ENCODE measurements at regions not wholly inside any gene's neighbourhood (a gene's known extent, or its start where the extent isn't known, plus 50 kb on each side); places are given as distances from the start of the nearest gene placed in this dataset.
A peak's percentile ranks its signal among the peaks of the same experiment; 100 is the strongest.
"Not testable (repeated sequence)": the region's sequence is repeated elsewhere in the genome, so short reads cannot be mapped to it uniquely, and the experiment has no call there.

DNA sequence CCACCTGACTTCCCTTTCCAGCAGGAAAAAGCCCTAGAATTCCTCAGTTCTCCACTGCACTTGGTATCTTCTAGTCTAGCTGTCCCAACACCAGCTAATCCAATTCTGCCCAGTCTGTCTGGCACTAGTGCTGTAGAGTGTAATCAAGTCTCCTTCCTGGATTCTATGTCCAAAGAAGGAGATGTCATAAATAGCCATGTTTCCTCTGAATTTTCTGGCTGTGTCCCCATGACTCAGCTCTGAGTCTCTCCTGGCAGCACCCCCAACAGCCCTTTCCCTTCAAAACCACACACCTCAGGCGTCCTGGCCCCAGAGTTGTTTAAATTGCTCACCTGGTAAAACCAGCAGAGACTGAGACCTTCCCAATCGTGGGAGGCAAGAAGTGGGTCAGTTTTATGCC lies 197.2 kb downstream of the GRXCR1 start:
- DNase-seq = no peak

DNA sequence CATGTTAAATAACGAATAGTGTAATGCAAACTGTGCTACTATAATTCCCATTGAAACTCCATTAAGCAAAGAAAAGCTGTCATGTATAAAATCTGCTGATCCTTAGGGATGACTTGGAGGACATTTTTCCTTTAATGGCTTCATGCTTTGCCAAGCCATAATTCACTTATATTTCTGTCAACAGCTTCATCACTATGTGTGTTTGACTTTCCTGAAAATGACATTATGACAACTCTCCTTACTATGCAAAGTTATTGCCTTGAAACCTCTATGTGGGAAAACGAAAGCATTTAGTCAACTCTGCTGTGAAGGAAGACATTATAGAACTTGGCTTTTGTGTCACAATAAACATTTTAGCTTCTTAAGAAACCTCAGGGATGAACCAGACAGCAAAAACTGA lies 210.5 kb downstream of the GRXCR1 start:
- no peak for DNase-seq

DNA sequence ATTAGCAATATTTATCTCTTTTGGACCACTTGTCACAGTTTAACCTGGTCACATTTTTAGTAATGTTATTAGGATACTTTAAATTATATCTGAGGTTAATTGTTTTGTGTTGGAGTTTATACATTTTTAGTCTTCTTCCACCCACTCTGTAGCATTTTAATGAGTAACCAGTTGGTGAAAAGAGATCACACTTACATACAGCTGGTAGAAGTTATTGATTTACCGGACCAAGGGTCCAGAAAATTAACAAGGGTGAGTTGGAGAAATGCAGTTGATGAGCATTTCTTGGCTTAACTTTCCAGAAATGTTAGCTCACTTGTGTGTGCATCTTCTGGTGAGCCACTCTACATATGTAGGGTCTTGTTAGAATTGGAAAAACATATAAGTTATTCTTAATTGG lies 219.6 kb downstream of the GRXCR1 start:
- no peak for DNase-seq

DNA sequence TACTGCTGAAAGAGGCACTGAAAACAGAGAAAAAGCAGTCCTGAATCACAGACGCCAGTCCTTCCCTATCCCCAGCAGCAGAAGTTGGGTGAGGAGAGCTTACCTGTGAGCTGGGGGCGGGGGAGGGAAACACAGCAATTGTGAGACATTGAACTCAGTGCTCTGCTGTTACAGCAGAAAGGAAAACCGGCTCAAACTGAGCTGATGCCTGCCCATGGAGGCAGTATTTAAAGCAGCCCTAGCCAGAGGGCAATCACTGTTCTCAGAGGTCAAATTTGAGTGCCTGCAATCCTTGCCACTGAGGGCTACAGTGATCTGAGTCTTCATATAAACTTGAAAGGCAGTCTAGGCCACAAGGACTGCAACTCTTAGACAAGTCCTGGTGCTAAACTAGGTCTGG lies 220.7 kb downstream of the GRXCR1 start:
- DNase-seq = no peak

DNA sequence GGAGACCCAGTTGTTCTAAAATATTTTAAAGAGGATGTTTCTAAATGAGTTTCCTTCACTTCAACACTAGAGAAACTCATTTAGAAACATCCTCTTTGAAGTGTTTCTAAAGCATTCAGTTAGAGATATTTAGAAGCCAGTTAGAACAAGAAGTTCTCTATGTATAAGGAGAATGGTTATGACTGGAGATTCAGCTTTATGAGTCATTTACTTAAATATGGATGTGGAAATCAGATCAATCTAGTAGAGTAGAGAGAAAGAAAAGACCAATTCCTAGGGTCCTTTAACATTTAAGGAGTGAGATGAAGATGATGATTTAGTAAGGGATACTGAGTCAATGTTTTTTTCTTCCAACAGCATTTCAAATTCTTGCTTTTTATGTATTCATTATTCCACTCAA lies 234.1 kb downstream of the GRXCR1 start:
- no peak for DNase-seq

DNA sequence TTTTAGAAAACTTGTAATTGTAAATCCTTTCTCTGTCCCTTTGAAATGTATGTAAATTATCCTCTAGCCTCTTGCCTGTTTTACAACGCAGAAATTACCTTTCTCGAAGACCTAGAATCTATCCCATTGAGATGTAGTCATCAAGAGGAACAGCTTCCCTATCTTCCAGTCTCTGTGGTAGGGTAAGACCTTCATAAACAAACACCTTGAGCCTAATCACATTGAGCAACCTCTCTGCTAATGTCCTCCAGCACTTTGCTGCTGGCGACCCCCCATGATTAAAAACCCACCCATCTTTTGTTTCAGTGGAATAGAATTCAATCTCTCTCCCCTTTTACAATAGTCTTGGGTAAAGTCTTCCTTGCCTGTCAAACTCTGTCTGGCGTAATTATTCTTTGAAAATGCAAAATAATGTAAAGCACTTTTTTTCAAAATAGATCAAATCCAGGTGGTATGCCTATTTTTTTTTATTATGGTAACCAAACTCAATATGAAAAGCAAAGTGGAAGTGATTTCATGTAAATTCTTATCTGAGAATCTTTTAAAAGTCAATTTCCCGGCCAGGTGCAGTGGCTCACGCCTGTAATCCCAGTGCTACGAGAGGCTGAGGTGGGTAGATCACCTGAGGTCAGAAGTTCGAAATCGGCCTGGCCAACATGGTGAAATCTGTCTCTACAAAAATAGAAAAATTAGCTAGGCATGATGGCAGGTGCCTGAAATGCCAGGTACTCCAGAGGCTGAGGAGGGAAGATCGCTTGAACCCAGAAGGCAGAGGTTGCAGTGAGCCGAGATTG lies 237.9 kb downstream of the GRXCR1 start:
- DNase-seq = no peak

DNA sequence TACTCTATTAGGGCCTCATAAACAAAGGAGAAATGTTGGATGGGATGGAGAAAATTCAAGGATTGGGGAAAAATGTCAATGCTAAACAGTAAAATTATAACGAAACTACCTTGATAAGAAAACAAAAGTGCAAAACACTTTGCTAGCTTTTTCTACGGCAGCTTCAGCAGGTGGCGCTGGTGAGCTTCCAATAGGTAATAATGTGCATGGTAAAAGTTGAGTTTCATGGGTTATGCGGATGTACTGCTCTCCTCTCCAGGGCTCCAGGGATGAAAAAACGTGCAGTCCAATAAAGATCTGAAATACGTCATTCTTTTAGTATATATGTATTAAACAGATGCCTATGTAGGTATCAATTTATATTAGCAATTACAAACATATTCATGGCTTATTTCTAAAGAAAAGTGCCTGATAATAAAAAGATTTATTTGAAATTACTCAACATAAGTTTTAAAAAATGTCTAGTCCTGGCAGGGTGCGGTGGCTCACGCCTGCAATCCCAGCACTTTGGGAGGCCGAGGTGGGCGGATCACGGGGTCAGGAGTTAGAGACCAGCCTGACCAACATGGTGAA lies 239.6 kb downstream of the GRXCR1 start:
- peak; percentile 7 for DNase-seq

DNA sequence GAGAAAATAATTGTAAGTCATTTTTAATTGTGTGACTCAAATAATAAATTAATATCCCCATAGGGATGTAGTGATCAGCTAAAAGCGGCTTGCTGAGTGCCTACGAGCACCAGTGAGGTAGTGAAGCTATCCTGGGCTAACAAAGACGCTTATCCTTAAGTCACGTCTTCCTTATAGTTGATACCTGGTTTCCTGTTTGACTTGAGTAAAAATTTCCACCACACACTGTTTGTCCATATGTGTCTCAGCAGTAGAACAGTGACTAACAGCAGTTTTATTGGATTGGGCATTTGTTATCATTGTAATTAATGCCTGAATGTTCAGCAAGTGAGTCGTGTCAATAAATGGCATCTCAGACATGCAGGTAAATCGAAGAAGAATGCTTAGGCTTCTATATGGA lies 241.1 kb downstream of the GRXCR1 start:
- DNase-seq = no peak

DNA sequence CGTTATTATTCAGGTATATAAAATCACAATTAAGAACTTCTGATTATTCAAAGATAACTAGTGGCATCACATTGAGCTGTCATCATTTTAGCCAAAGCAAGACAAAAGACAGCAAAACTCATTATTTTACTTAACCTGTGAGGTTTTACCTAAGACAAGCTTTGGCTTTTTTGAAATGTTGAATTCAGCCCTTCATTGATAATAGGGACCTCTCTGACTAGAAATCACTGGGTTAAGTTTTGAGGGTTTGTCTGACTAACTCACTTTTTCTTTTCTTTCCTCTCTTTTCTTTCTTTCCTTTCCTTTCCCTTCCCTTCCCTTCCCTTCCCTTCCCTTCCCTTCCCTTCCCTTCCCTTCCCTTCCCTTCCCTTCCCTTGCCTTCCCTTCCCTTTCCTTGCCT lies 244.2 kb downstream of the GRXCR1 start:
- DNase-seq = no peak

DNA sequence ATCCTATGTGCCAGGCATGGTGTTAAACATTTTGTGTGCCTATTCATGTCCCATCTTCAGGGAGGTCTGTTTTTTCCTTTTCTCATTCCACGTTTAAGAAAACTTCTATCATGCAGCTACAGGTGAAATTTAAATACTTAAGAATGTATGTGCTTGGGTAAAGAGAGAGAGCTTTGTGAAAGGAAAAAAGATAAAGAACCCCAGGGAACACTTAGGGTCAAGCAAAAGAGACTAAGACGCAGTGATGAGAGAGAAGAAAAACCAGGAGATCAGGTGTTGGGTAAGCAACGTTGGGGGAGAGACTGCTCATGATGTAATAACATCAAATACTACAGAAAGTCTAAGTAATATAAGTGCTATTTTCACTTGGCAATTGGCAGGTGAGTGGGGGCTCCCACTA lies 253.7 kb downstream of the GRXCR1 start:
- no peak for DNase-seq

DNA sequence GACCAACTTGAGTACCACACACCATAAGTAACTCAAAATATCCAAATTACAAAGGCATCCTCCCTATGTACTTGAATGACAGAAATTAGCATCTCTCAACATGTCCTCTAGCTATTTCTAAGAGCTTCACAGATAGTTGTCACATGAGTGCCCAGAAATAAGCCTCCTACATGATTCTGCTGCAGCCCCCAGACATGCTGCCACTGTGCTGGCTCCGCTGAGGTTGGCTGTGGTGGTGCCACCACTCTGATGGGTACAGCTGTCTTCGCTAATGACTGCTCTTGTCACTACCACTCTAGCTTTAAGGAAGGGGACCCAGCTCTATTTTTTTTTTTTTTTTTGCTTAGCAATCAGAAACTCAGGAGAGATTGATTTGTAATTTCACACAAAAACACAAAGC lies 256.0 kb downstream of the GRXCR1 start:
- DNase-seq = no peak

DNA sequence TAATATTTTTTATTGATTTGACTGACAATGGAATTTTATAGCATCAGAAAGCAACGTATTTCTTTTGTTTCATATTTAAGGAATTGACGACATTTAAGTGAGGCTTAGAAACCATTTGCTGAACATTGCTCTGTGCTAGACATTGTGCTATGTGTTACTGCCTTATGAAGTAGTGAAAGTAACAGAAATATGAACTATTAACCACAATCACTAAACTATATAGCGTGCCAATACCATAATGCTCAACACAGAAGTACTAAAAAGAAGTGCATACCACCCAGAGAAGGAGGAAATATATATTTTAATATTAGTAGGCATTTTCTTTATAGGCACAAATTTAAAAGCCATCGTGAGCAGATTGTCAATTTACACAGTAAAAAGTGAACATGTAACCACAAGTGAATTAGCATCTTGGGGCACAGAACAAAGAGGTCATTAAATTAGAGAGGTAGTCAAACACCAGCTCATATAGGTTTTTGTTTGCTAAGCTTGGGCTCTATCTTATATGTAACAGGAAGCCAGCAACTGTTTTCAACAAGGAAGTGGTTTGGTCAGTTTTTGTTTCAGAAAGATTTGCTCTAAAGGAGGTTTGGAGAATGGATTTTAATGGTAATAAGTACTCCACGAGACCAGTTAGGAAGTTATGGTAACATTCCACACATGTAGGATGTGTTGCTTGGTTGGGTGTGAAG lies 270.7 kb downstream of the GRXCR1 start:
- no peak for DNase-seq

DNA sequence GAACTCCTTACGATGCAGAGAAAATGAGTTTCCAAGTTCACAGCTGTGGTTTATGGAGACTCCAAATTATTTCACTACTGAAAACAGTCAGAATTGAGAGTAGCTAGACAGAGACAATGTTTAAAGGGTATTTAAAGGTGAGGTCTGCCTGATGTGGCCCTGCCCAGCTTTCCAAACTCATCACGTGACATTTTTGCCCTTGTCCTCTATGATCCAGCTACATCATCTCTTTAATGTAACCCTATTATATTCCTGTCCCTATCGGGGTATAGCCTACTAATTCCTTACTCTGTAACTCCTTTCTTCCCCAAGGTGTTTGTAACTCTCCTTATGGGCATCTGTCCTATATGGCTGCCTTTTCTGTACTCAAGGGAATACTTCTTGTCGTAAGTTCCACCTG lies 297.2 kb downstream of the GRXCR1 start:
- no peak for DNase-seq

DNA sequence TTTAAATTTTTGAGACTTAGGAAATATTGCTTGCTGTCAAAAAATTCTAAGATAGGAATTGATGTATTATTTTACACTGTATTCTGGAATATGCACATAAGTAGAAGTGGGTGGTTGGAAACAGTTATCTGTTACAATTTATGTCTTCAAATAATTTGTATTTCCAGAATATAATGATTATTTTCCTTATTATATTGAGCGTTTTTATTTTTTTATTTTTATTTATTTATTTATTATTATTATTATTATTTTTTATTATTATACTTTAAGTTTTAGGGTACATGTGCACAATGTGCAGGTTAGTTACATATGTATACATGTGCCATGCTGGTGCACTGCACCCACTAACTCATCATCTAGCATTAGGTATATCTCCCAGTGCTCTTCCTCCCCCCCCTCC lies 320.1 kb downstream of the GRXCR1 start:
- DNase-seq = not testable (repeated sequence)

DNA sequence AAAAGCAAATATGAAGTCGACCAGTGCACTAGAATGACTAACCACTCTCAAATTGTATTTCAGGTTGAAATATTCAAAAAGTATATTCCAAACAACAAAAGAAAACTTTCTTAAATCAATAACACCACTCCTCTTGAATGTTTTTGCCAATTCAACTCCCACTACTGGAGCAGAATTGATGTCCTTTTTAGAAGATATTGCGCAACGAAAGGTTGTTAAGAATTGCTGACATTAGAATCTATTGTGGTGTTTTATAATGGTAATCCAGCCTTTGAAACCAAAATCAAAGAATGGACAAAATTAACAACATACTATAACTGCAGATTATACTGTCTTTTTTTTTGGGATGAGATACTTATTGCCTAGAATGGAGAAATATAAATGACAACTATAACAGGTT lies 331.3 kb downstream of the GRXCR1 start:
- DNase-seq = no peak

DNA sequence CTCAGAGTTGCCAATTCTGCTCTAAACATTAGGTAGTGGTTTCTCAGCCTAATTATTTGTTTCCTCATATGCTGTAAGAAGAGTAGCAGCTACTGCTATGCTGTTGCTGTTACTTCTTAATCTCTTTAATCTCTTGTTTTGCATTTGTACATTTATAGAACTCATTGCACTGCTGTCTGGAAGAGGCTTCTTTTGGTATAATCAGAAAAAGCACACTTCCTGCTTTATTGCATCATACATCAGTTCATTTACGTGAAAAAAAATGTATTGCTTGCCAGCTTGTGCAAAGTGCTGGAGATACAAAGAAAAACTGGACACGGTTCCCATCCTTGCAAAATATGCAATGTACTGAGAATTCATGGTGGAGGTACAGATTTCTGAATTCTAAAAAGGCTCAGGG lies 332.0 kb downstream of the GRXCR1 start:
- DNase-seq = no peak

DNA sequence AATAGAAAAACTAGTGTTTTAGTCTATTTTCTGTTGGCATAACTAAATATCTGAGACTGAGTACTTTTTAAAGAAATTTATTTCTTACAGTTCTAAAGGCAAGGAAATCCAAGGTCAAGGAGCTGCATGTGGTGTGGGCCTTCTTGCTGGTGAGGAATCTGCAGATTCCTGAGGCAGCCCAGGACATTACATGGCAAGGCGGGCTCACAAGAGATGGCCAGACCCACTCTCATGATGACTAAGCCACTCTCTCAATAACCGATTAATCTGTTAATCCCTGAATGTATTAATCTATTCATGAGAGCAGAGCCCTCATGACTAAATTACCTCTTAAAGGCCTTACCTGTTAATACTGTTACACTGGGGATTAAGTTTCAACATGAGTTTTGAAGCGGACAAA lies 340.8 kb downstream of the GRXCR1 start:
- no peak for DNase-seq

DNA sequence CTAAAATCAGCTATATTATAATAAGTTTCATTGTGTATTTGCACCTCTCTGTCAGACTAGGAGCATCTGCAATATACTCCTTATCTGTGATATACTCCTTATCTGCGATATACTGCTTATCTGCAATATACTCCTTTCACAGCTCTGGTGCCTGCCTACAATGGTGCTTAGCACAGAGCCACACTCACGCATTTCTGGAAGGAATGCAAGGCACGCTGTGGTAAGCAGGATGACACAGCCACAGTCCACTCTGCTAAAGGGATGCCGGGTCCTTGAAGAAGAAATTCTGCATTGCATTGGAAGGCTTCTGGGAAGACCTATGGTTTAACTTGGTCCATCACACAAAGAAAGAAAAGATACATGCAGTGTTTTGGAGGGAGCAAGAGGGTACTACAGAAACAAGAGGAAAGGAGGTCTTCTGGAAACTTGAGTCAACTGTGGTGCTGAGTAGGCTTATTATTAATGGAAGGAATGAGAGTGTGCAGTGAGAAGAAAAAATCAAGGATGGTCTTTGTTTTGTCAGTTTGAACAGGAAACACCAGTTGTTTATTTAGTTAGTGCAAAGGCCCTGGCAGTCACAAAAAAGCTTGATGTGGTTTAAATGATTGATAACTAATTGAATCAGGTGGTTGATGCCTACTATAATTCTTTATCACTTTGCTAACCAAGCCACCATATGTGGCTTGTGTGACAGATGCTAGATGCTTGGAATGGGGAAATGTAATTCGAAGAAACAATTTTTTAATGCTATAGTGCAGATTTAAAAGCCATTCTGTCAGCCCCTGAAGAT lies 342.3 kb downstream of the GRXCR1 start:
- DNase-seq = no peak

DNA sequence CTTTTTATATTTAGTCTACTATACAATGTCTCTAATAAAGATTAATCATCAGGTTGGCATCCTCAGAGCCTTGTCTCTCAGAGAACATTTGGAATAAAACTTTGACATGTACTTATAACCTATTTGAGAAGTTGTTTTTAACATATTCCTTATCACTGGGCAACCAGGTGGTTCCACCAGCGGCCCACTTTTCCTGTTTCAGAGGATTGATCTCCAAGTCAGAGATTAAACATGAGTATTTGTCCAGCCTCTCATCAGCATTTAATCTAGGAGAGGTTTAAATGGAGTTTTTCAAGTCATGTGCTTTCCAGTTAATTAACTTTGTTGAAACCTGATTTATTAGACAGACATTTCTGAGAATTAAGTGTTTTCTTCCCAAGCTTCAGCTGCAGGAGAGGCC lies 345.5 kb downstream of the GRXCR1 start:
- DNase-seq = no peak

DNA sequence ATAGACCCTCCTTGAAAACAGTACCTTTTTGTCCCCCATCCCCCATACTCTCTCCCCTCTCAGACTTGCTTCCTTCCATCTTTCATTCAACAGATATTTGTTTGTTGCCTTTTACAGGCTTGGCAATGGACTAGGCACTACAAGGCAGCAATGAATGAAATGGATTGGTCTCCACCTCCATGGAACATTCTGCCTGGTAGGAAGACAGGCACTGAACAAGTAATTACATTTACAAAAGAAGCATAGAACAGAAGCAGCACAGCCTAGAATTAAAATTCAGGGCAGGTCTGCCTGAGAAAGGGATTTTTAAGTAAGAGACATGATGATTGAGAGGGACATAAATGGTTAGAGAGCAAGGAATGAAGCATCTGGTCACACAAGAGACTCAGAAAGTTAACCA lies 346.1 kb downstream of the GRXCR1 start:
- no peak for DNase-seq

DNA sequence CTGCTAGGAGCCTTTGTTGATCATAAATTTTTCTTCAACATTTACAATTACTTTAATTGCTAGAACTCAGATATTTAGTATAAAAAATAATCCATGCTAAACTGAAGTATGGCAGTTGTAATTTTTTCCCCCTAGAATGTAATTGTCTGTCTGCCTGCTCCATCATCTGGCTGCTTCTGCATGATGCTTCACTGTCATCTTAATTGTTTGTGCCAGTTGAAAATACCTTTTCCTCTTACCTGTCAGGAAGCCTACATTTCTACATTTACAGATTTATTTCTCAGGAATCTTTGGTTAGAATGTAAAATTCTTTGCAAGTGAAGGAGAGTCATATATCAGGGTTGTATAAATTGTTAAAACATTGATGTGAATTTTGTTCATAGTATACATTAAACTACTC lies 348.6 kb downstream of the GRXCR1 start:
- DNase-seq = no peak

DNA sequence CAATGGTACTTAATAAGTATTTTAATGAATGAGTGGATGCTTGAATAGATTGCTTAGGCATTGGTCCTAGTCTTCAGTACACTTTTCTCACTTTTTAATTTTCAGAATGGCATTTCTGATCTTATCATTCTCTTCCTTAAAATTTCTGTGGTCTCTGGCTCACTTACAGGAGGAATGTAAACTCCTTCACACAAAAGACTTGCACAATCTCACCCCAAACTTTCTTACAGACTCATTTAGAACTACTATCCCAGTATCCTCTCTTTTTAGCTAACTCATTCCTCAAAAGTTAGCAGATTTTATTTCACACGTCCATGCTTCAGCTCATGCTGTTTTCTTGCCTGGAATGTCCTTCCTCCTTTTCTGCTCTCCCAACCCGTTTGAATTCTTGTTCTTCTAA lies 350.1 kb downstream of the GRXCR1 start:
- no peak for DNase-seq

DNA sequence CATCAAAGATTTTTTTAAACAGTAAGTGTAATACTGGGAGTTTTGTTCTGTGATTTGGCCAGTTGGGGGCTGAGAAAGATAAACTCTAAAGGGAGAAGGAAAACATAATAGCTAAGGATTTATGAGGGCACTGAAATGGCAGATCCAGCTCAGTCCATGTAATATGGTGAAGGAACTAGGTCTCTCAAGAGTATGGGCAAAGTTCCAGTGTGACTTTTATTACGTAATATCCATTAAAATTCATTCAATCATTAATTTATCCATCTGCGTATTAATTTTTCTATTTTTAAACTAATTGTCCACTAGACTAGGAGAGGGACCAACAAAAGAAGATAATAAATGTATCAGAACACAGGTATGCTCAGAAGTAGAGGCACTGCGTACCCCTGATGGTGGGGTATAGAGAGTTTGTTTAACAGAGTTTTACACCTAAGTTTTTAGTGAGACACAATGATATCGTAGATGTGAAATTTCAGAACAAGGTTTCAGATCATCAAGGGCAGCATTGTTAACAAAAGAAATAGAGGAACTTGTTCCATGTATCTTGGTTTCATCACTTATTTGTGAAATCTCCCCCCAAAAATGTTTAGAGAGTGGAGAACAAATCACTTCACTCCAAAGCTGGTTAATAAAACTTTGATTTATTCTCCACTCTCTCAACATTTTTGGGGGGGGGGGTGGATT lies 351.1 kb downstream of the GRXCR1 start:
- DNase-seq = no peak
